H9 (cell line): ENCODE measurements at regions not wholly inside any gene's neighbourhood (a gene's known extent, or its start where the extent isn't known, plus 50 kb on each side); places are given as distances from the start of the nearest gene placed in this dataset.

Experiments
- DNase-seq: peaks from one replicate; pipeline ENCODE4 v3.0.0-alpha.2; 2017
- H2AFZ ChIP-seq: one replicate; pipeline ENCODE4 v1.6.1; 2013; ENCODE audit warnings: mild to moderate bottlenecking, low read length, control low read depth, moderate library complexity
- H2AK5ac ChIP-seq: 2 replicates; pipeline ENCODE4 v1.6.1; 2013; ENCODE audit warnings: low read length, control low read depth, mixed read lengths; ENCODE audit not compliant: insufficient read length
- H2BK120ac ChIP-seq: one replicate; pipeline ENCODE4 v1.6.1; 2013; ENCODE audit warnings: low read depth, mild to moderate bottlenecking, low read length, control low read depth, inconsistent platforms; ENCODE audit not compliant: poor library complexity, severe bottlenecking
- H2BK12ac ChIP-seq: 2 replicates; pipeline ENCODE4 v1.6.1; 2013; ENCODE audit warnings: low read length, control low read depth, mixed read lengths, low read depth; ENCODE audit not compliant: insufficient read length
- H2BK15ac ChIP-seq: 2 replicates; pipeline ENCODE4 v1.6.1; 2013; ENCODE audit warnings: low read depth, low read length, control low read depth
- H2BK20ac ChIP-seq: one replicate; pipeline ENCODE4 v1.6.1; 2013; ENCODE audit warnings: low read depth, mild to moderate bottlenecking, low read length, control low read depth, inconsistent platforms; ENCODE audit not compliant: poor library complexity, severe bottlenecking
- H2BK5ac ChIP-seq: 2 replicates; pipeline ENCODE4 v1.6.1; 2013; ENCODE audit warnings: low read length, control low read depth, mixed read lengths; ENCODE audit not compliant: insufficient read length
- H3K14ac ChIP-seq: 2 replicates; pipeline ENCODE4 v1.6.1; 2013; ENCODE audit warnings: low read length, control low read depth; ENCODE audit not compliant: insufficient read depth
- H3K18ac ChIP-seq: 2 replicates; pipeline ENCODE4 v1.6.1; 2013; ENCODE audit warnings: low read depth, mild to moderate bottlenecking, mixed read lengths, low read length, control low read depth; ENCODE audit not compliant: insufficient read length
- H3K23ac ChIP-seq: 2 replicates; pipeline ENCODE4 v1.6.1; 2013; ENCODE audit warnings: low read length, control low read depth, mixed read lengths, low read depth; ENCODE audit not compliant: insufficient read length
- H3K23me2 ChIP-seq: 2 replicates; pipeline ENCODE4 v1.6.1; 2013; ENCODE audit warnings: low read depth, mild to moderate bottlenecking, mixed read lengths, low read length, control low read depth; ENCODE audit not compliant: insufficient read length, poor library complexity, severe bottlenecking
- H3K27ac ChIP-seq: 2 replicates; pipeline ENCODE4 v1.5.1; 2013; ENCODE audit warnings: low read length, control low read depth, mixed read lengths, low read depth; ENCODE audit not compliant: insufficient read length
- H3K27me3 ChIP-seq: 2 replicates; pipeline ENCODE4 v1.6.1; 2013; ENCODE audit warnings: low read length, control low read depth, inconsistent platforms; ENCODE audit not compliant: insufficient read depth
- H3K4ac ChIP-seq: 2 replicates; pipeline ENCODE4 v1.6.1; 2013; ENCODE audit warnings: low read depth, mild to moderate bottlenecking, control low read depth, inconsistent platforms, low read length, moderate library complexity
- H3K4me1 ChIP-seq: 2 replicates; pipeline ENCODE4 v1.6.1; 2013; ENCODE audit warnings: low read length, control low read depth, inconsistent platforms; ENCODE audit not compliant: insufficient read depth
- H3K4me2 ChIP-seq: 2 replicates; pipeline ENCODE4 v1.6.1; 2013; ENCODE audit warnings: low read length, control low read depth, mixed read lengths; ENCODE audit not compliant: insufficient read length, insufficient read depth
- H3K56ac ChIP-seq: 2 replicates; pipeline ENCODE4 v1.6.1; 2013; ENCODE audit warnings: low read depth, mild to moderate bottlenecking, mixed read lengths, low read length, control low read depth; ENCODE audit not compliant: insufficient read length
- H3K79me1 ChIP-seq: 2 replicates; pipeline ENCODE4 v1.6.1; 2013; ENCODE audit warnings: low read depth, mild to moderate bottlenecking, moderate library complexity, low read length, control low read depth, inconsistent platforms; ENCODE audit not compliant: insufficient read depth, poor library complexity, severe bottlenecking
- H3K79me2 ChIP-seq: 2 replicates; pipeline ENCODE4 v1.6.1; 2013; ENCODE audit warnings: low read length, control low read depth, inconsistent platforms; ENCODE audit not compliant: insufficient read depth
- H3K9ac ChIP-seq: 2 replicates; pipeline ENCODE4 v1.6.1; 2013; ENCODE audit warnings: low read length, control low read depth, mixed read lengths; ENCODE audit not compliant: insufficient read length; ENCODE audit errors: extremely low read depth
- H3K9me3 ChIP-seq: one replicate; pipeline ENCODE4 v1.6.1; 2013; ENCODE audit warnings: low read depth, low read length, inconsistent platforms; ENCODE audit not compliant: control insufficient read depth
- H3T11ph ChIP-seq: one replicate; pipeline ENCODE4 v1.6.1; 2013; ENCODE audit warnings: mild to moderate bottlenecking, low read length, control low read depth, inconsistent platforms
- H4K20me1 ChIP-seq: one replicate; pipeline ENCODE4 v1.6.1; 2013; ENCODE audit not compliant: control insufficient read depth, insufficient read length, insufficient read depth
- H4K5ac ChIP-seq: 2 replicates; pipeline ENCODE4 v1.6.1; 2013; ENCODE audit warnings: low read depth, mild to moderate bottlenecking, mixed read lengths, low read length, control low read depth; ENCODE audit not compliant: insufficient read length
- H4K8ac ChIP-seq: replicated peaks from 2 replicates; pipeline ENCODE4 v1.6.1; 2013; ENCODE audit warnings: low read length, control low read depth, mixed read lengths, low read depth; ENCODE audit not compliant: insufficient read length
- H4K91ac ChIP-seq: 2 replicates; pipeline ENCODE4 v1.6.1; 2013; ENCODE audit warnings: low read depth, mild to moderate bottlenecking, moderate library complexity, mixed read lengths, low read length, control low read depth; ENCODE audit not compliant: insufficient read length
- H3K27ac Mint-ChIP-seq, 3 experiments: 2 replicates in 2 of 3; 3 replicates in 1 of 3; pipeline ENCODE4 v1.8.0; 2020 to 2021; ENCODE audit warnings: mixed read lengths in 3 of 3, mild to moderate bottlenecking in 1 of 3, moderate library complexity in 1 of 3
- H3K27me3 Mint-ChIP-seq: 2 replicates; pipeline ENCODE4 v1.8.0; 2021; ENCODE audit warnings: low read depth, mild to moderate bottlenecking, moderate library complexity, mixed read lengths
- H3K36me3 Mint-ChIP-seq, 3 experiments: 2 replicates in 2 of 3; 3 replicates in 1 of 3; pipeline ENCODE4 v1.8.0; 2020 to 2021; ENCODE audit warnings: low read depth in 3 of 3, mixed read lengths in 3 of 3; ENCODE audit not compliant: insufficient read depth in 1 of 3
- H3K4me1 Mint-ChIP-seq, 2 experiments: 2 replicates each; pipeline ENCODE4 v1.8.0; 2020; ENCODE audit warnings: mixed read lengths in 2 of 2
- H3K4me3 Mint-ChIP-seq, 2 experiments: 2 replicates in 1 of 2; 3 replicates in 1 of 2; pipeline ENCODE4 v1.8.0; 2020 to 2021; ENCODE audit warnings: mild to moderate bottlenecking in 2 of 2, mixed read lengths in 2 of 2, moderate library complexity in 1 of 2
- H3K9me3 Mint-ChIP-seq, 2 experiments: 2 replicates in 1 of 2; 3 replicates in 1 of 2; pipeline ENCODE4 v1.8.0; 2020; ENCODE audit warnings: mild to moderate bottlenecking in 2 of 2, mixed read lengths in 2 of 2, moderate library complexity in 1 of 2
- CTCF ChIP-seq: fragments of 200-600 bp; sonication (generic); conservative IDR thresholded peaks from 3 replicates; pipeline ENCODE4 v1.8.0; 2021; ENCODE audit warnings: antibody characterized with exemption, mild to moderate bottlenecking
- WGBS: extraction: QIAGEN DNeasy Blood & Tissue Kit; methylation state at CpG from one replicate; pipeline ENCODE4 v1.1.7; 2013; ENCODE audit warnings: missing lambda C conversion rate, low lambda C conversion rate, mixed read lengths; ENCODE audit not compliant: insufficient read length; ENCODE audit errors: extremely low coverage; 5-methylcytosine and 5-hydroxymethylcytosine counted together

- Histone ChIP-seq H3K27ac (no peak overlapping the region), H4K8ac (no peak overlapping the region), H3K9ac (no peak overlapping the region), H3K27me3 (no peaks in the 10 kb centered on the region), H2AFZ (no peak overlapping the region), H2AK5ac (no peak overlapping the region), H3K23me2 (no peaks in the 10 kb centered on the region), H3K9me3 (no peaks in the 10 kb centered on the region), H3K4ac (no peak overlapping the region), H4K5ac (no peak overlapping the region), H3K4me1 (no peaks in the 10 kb centered on the region), H3K4me2 (no peak overlapping the region), H2BK120ac (no peak overlapping the region), H3K79me2 (no peaks in the 10 kb centered on the region), H3K18ac (no peak overlapping the region), H2BK5ac (no peak overlapping the region), H4K20me1 (no peaks in the 10 kb centered on the region), H2BK15ac (no peak overlapping the region), H3K56ac (no peak overlapping the region), H4K91ac (no peak overlapping the region), H2BK12ac (no peak overlapping the region), H3K23ac (no peak overlapping the region), H2BK20ac (no peak overlapping the region), H3K14ac (no peak overlapping the region), H3T11ph (no peak overlapping the region), H3K79me1 (no peaks in the 10 kb centered on the region)
- no peaks in the 10 kb centered on the region for H3K36me3 Mint-ChIP-seq
- no peaks in the 10 kb centered on the region for H3K27me3 Mint-ChIP-seq
- no peaks in the 10 kb centered on the region; a peak in 2 of 5 replicates for H3K9me3 Mint-ChIP-seq
- TF ChIP-seq CTCF: no peak
- H3K4me1 Mint-ChIP-seq: no peaks in the 10 kb centered on the region
- DNase-seq: no peak
- H3K4me3 Mint-ChIP-seq: no peak overlapping the region
- whole genome bisulfite sequencing: no CpG with 5 or more reads among the region's 3 CpGs
- no peak overlapping the region for H3K27ac Mint-ChIP-seq
Measured at GRCh38 chr4:130545171-130545570, 1449.2 kb downstream of the C4orf33 start.
